ENCODE measurements at regions not wholly inside any gene's neighbourhood (a gene's known extent, or its start where the extent isn't known, plus 50 kb on each side); places are given as distances from the start of the nearest gene placed in this dataset.

GRCh38 chr2:242063850-242064249 lies 194.3 kb downstream of the RTP5 start:
- TF ChIP-seq CTCF (IDR thresholded peaks at IDR 0.05): no peak
- no peak for TF ChIP-seq POLR2A (IDR thresholded peaks at IDR 0.05)
- TF ChIP-seq EP300 (IDR thresholded peaks at IDR 0.05): no peak

All from suprapubic skin (tissue), 3 donors.